Ishikawa (cell line): ENCODE measurements at regions not wholly inside any gene's neighbourhood (a gene's known extent, or its start where the extent isn't known, plus 50 kb on each side); places are given as distances from the start of the nearest gene placed in this dataset.

Experiments
- CEBPB ChIP-seq: IDR thresholded peaks from 2 replicates; pipeline ENCODE4 v1.6.1; 2012
- CREB1 ChIP-seq: IDR thresholded peaks from 2 replicates; pipeline ENCODE4 v1.6.1; 2012; ENCODE audit warnings: low read depth
- EGR1 ChIP-seq: IDR thresholded peaks from 2 replicates; pipeline ENCODE4 v1.6.1; 2012
- EP300 ChIP-seq: IDR thresholded peaks from 2 replicates; pipeline ENCODE4 v1.6.1; 2012; ENCODE audit warnings: borderline replicate concordance
- FOXM1 ChIP-seq: IDR thresholded peaks from 2 replicates; pipeline ENCODE4 v1.6.1; 2012; ENCODE audit warnings: low read depth, borderline replicate concordance
- MAX ChIP-seq: IDR thresholded peaks from 2 replicates; pipeline ENCODE4 v1.6.1; 2012
- NFIC ChIP-seq: IDR thresholded peaks from 2 replicates; pipeline ENCODE4 v1.6.1; 2012
- RAD21 ChIP-seq: IDR thresholded peaks from 2 replicates; pipeline ENCODE4 v1.6.1; 2012; ENCODE audit warnings: low read depth
- REST ChIP-seq: IDR thresholded peaks from 2 replicates; pipeline ENCODE4 v1.6.1; 2012; ENCODE audit warnings: low read depth, mild to moderate bottlenecking
- TAF1 ChIP-seq: IDR thresholded peaks from 2 replicates; pipeline ENCODE4 v1.6.1; 2012; ENCODE audit warnings: low read depth, mild to moderate bottlenecking
- TCF12 ChIP-seq: IDR thresholded peaks from 2 replicates; pipeline ENCODE4 v1.6.1; 2012; ENCODE audit warnings: low read depth
- TEAD4 ChIP-seq: IDR thresholded peaks from 2 replicates; pipeline ENCODE4 v1.6.1; 2012
- YY1 ChIP-seq: IDR thresholded peaks from 2 replicates; pipeline ENCODE4 v1.6.1; 2012; ENCODE audit warnings: low read depth
- ZBTB7A ChIP-seq: IDR thresholded peaks from 2 replicates; pipeline ENCODE4 v1.6.1; 2012; ENCODE audit warnings: low read depth

- TF ChIP-seq YY1, result no peak
- TF ChIP-seq TCF12, result no peak
- no peak for TF ChIP-seq EP300
- TF ChIP-seq ZBTB7A, result no peak
- no peak for TF ChIP-seq TAF1
- TF ChIP-seq MAX, result no peak
- TF ChIP-seq CREB1, result no peak
- TF ChIP-seq RAD21, result no peak
- no peak for TF ChIP-seq FOXM1
- no peak for TF ChIP-seq EGR1
- TF ChIP-seq REST, result no peak
- no peak for TF ChIP-seq NFIC
- no peak for TF ChIP-seq CEBPB
- no peak for TF ChIP-seq TEAD4
These were observed 2035.3 kb upstream of the CELF4 start for GRCh38 chr18:39600894-39601293.
